DND-41 (cell line): ENCODE measurements at regions not wholly inside any gene's neighbourhood (a gene's known extent, or its start where the extent isn't known, plus 50 kb on each side); places are given as distances from the start of the nearest gene placed in this dataset.

ENCODE experiments used
- ATAC-seq: fragments of 200-7000 bp; cut with Tn5 transposase; 3 replicates; pipeline ENCODE4 v1.9.1; 2021; ENCODE audit warnings: low read depth; ENCODE audit not compliant: insufficient read depth
- DNase-seq: peaks from one replicate; pipeline ENCODE4 v3.0.0-alpha.2; 2020
- H2AFZ ChIP-seq: 2 replicates; pipeline ENCODE4 v1.6.0; 2012; ENCODE audit warnings: low read depth, low read length
- H3K27ac ChIP-seq: 2 replicates; pipeline ENCODE4 v1.5.1; 2012; ENCODE audit warnings: low read length, inconsistent platforms
- H3K27me3 ChIP-seq: fragments of 200-600 bp; sonication (generic); 2 replicates; pipeline ENCODE4 v1.6.0; 2012; ENCODE audit warnings: low read length, mild to moderate bottlenecking, inconsistent platforms; ENCODE audit not compliant: insufficient read depth, poor library complexity
- H3K36me3 ChIP-seq: 2 replicates; pipeline ENCODE4 v1.5.1; 2012; ENCODE audit warnings: low read length, inconsistent platforms; ENCODE audit not compliant: insufficient read depth
- H3K4me1 ChIP-seq: 2 replicates; pipeline ENCODE4 v1.5.1; 2012; ENCODE audit warnings: mild to moderate bottlenecking, low read length; ENCODE audit not compliant: insufficient read depth
- H3K4me2 ChIP-seq: 2 replicates; pipeline ENCODE4 v1.6.0; 2012; ENCODE audit warnings: mild to moderate bottlenecking, moderate library complexity, low read length, inconsistent platforms; ENCODE audit not compliant: insufficient read depth
- H3K4me3 ChIP-seq, 2 experiments: fragments of 200-600 bp in 1 of 2; shearing (Covaris generic) in 1 of 2; 2 replicates each; pipeline ENCODE4 v1.5.1; 2012 to 2016; ENCODE audit warnings: inconsistent platforms in 2 of 2, low read length in 2 of 2, mild to moderate bottlenecking in 2 of 2, low read depth in 1 of 2, moderate library complexity in 1 of 2
- H3K79me2 ChIP-seq: 2 replicates; pipeline ENCODE4 v1.6.0; 2012; ENCODE audit warnings: low read length, inconsistent platforms; ENCODE audit not compliant: insufficient read depth
- H3K9ac ChIP-seq: 2 replicates; pipeline ENCODE4 v1.6.0; 2012; ENCODE audit warnings: low read depth, mild to moderate bottlenecking, inconsistent platforms, low read length, moderate library complexity
- H3K9me3 ChIP-seq: 2 replicates; pipeline ENCODE4 v1.5.1; 2012; ENCODE audit warnings: low read length, moderate library complexity, mild to moderate bottlenecking, inconsistent platforms; ENCODE audit not compliant: insufficient read depth, severe bottlenecking
- H4K20me1 ChIP-seq: 2 replicates; pipeline ENCODE4 v1.6.0; 2012; ENCODE audit warnings: low read length; ENCODE audit not compliant: insufficient read depth
- EZH2 ChIP-seq: IDR thresholded peaks from 3 replicates; pipeline ENCODE4 v1.6.1; 2012; ENCODE audit warnings: borderline replicate concordance, low read depth, mild to moderate bottlenecking, moderate library complexity, low read length, inconsistent platforms; ENCODE audit not compliant: severe bottlenecking
- TF ChIP-seq, protein P1 (sequence below): IDR thresholded peaks from 2 replicates; pipeline ENCODE4 v1.5.1; 2012; ENCODE audit warnings: borderline replicate concordance, low read length, moderate library complexity, mild to moderate bottlenecking; ENCODE audit not compliant: poor library complexity, severe bottlenecking; ENCODE audit errors: extremely low read depth

DNA sequence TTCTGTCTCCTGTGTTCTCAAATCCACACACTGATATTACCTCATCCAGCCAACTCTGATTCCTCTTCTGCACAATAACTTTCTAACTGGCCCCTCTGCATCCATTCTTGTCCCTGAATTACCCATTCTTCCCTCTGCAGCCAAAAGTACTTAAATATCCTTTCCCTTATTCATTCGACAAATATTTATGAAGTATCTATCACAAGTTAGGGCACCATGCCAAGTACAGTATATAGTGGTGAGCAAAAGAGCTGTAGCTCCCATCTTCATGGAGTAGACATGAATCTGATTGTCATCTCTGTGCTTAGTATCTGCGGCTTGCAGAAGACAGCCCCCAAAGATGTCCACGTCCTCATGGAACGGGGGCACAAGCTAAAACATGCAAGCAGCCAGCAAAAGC, 316.8 kb downstream of the SETD4 start:
- ATAC-seq (no peak), DNase-seq (no peak)
- no peak for TF ChIP-seq EZH2
- TF ChIP-seq, protein P1, sequence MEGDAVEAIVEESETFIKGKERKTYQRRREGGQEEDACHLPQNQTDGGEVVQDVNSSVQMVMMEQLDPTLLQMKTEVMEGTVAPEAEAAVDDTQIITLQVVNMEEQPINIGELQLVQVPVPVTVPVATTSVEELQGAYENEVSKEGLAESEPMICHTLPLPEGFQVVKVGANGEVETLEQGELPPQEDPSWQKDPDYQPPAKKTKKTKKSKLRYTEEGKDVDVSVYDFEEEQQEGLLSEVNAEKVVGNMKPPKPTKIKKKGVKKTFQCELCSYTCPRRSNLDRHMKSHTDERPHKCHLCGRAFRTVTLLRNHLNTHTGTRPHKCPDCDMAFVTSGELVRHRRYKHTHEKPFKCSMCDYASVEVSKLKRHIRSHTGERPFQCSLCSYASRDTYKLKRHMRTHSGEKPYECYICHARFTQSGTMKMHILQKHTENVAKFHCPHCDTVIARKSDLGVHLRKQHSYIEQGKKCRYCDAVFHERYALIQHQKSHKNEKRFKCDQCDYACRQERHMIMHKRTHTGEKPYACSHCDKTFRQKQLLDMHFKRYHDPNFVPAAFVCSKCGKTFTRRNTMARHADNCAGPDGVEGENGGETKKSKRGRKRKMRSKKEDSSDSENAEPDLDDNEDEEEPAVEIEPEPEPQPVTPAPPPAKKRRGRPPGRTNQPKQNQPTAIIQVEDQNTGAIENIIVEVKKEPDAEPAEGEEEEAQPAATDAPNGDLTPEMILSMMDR = no peak
- Histone ChIP-seq H3K79me2 (no peaks in the 10 kb centered on the region), H3K4me2 (no peak overlapping the region), H3K4me1 (no peaks in the 10 kb centered on the region), H3K9me3 (peaks cover 5% of the 10 kb centered on the region), H3K36me3 (no peaks in the 10 kb centered on the region), H4K20me1 (no peaks in the 10 kb centered on the region), H3K27ac (no peak overlapping the region), H3K27me3 (no peaks in the 10 kb centered on the region), H3K4me3 (no peak overlapping the region), H2AFZ (no peak overlapping the region), H3K9ac (no peak overlapping the region)

DNA sequence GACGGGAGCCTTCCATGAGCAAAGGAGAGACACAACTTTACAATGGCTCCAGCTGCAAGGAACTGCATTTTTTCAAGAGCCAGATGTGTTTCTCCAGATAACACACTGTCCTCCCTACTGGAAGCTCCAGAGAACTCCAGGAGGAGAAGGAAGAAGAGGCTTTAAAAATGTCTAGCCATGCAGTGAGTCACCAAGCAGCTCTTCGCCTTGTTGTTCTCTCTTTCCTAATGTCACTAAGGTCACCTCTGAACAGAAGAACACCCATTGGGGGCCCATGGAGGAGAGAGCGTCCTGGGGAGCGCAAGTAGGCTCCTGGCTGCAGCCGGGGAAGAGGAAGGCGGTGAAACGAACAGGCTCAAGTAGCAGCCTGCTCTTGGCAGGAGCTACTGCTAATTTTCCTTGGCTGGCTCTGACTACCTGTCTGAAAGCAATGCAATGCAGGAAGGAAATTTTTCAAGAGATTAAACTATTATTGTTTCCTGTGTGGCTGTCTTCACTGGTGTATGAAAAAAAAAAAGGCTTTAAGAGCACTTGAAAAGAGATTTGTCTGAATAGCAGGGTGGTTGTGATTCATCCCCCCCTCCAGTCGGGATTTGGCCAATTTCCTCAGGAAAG, 321.9 kb downstream of the SETD4 start:
- Histone ChIP-seq H3K27me3 (no peaks in the 10 kb centered on the region), H3K4me1 (0 out of 2 replicates have a peak, but pooled peaks cover 4% of the 10 kb centered on the region), H3K9ac (no peak overlapping the region), H3K4me2 (no peak overlapping the region), H3K79me2 (no peaks in the 10 kb centered on the region), H4K20me1 (no peaks in the 10 kb centered on the region), H3K27ac (no peak overlapping the region), H2AFZ (no peak overlapping the region), H3K36me3 (no peaks in the 10 kb centered on the region), H3K9me3 (peaks cover 5% of the 10 kb centered on the region), H3K4me3 (no peak overlapping the region)
- ATAC-seq (no peak), DNase-seq (no peak)
- TF ChIP-seq, protein P1 = no peak
- TF ChIP-seq EZH2 = no peak

DNA sequence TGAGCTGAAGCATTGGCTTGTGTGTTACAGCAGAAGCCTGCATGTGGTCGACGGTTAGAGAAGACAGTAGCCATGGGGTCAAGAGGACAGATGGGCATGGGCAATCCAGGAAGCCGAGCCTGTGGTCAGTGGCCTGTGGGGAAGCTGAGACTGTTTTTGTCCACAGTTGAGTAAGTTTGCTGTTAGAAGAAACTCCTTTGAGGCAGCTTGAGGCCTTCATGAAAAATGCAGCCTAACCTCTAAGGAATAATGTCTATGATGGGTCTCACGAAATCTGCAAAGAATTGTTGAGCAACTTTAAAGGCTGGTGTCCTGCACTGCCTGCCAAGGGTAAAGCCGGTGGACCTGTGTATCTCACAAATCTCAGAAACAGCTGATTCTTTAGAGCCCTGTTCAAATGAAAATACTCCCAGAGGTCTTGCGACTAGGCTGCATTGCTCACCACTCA, 322.4 kb downstream of the SETD4 start:
- Histone ChIP-seq H3K27me3 (no peaks in the 10 kb centered on the region), H4K20me1 (no peaks in the 10 kb centered on the region), H3K4me3 (no peak overlapping the region), H3K79me2 (no peaks in the 10 kb centered on the region), H3K4me1 (0 out of 2 replicates have a peak, but pooled peaks cover 4% of the 10 kb centered on the region), H3K36me3 (no peaks in the 10 kb centered on the region), H3K4me2 (no peak overlapping the region), H3K9ac (no peak overlapping the region), H2AFZ (no peak overlapping the region), H3K9me3 (peaks cover 5% of the 10 kb centered on the region), H3K27ac (no peak overlapping the region)
- DNase-seq (no peak), ATAC-seq (no peak)
- TF ChIP-seq, protein P1 = no peak
- no peak for TF ChIP-seq EZH2
